Smooth muscle cell (in vitro differentiated cells): ENCODE measurements at regions not wholly inside any gene's neighbourhood (a gene's known extent, or its start where the extent isn't known, plus 50 kb on each side); places are given as distances from the start of the nearest gene placed in this dataset.

Experiments
- DNase-seq: peaks from one replicate; lab custom pipeline; 2025; ENCODE audit not compliant: unreplicated experiment; lab: John Stamatoyannopoulos, UW
- H2AFZ ChIP-seq: fragments of 200-600 bp; sonication (generic); 2 replicates; pipeline ENCODE4 v1.6.0; 2016; ENCODE audit warnings: antibody characterized with exemption, low read depth, mild to moderate bottlenecking
- H3F3A ChIP-seq: fragments of 200-600 bp; sonication (generic); 2 replicates; pipeline ENCODE4 v1.6.0; 2017; ENCODE audit warnings: antibody characterized with exemption, low read depth
- H3K27ac ChIP-seq: fragments of 200-600 bp; sonication (generic); 2 replicates; pipeline ENCODE4 v1.5.1; 2016; ENCODE audit warnings: low read depth, mild to moderate bottlenecking
- H3K27me3 ChIP-seq: fragments of 200-600 bp; sonication (generic); 2 replicates; pipeline ENCODE4 v1.6.1; 2016; ENCODE audit warnings: low read depth, mild to moderate bottlenecking
- H3K36me3 ChIP-seq: fragments of 200-600 bp; sonication (generic); 2 replicates; pipeline ENCODE4 v1.5.1; 2016; ENCODE audit warnings: low read depth
- H3K4me1 ChIP-seq: fragments of 200-600 bp; sonication (generic); 2 replicates; pipeline ENCODE4 v1.5.1; 2016; ENCODE audit warnings: low read depth
- H3K4me2 ChIP-seq: fragments of 200-600 bp; sonication (generic); 2 replicates; pipeline ENCODE4 v1.6.0; 2016; ENCODE audit warnings: mild to moderate bottlenecking
- H3K4me3 ChIP-seq: fragments of 200-600 bp; sonication (generic); 2 replicates; pipeline ENCODE4 v1.5.1; 2016; ENCODE audit warnings: mild to moderate bottlenecking
- H3K79me2 ChIP-seq: fragments of 200-600 bp; sonication (generic); 2 replicates; pipeline ENCODE4 v1.6.0; 2016; ENCODE audit warnings: low read depth, mild to moderate bottlenecking
- H3K9ac ChIP-seq: fragments of 200-600 bp; sonication (generic); 2 replicates; pipeline ENCODE4 v1.6.0; 2016; ENCODE audit warnings: low read depth
- H3K9me3 ChIP-seq: fragments of 200-600 bp; sonication (generic); replicated peaks from 2 replicates; pipeline ENCODE4 v1.5.1; 2016; ENCODE audit warnings: low read depth
- H4K20me1 ChIP-seq: fragments of 200-600 bp; sonication (generic); 2 replicates; pipeline ENCODE4 v1.6.0; 2016; ENCODE audit warnings: low read depth
- CTCF ChIP-seq: fragments of 200-600 bp; sonication (generic); IDR thresholded peaks from 2 replicates; pipeline ENCODE4 v1.5.1; 2017; ENCODE audit warnings: borderline replicate concordance, mild to moderate bottlenecking, antibody characterized with exemption; ENCODE audit not compliant: insufficient read depth, poor library complexity, severe bottlenecking
- WGBS: methylation state at CpG from one replicate; pipeline ENCODE4 v1.1.7; 2016; ENCODE audit warnings: low lambda C conversion rate; 5-methylcytosine and 5-hydroxymethylcytosine counted together

GRCh38 chr6:144345451-144345850, 60.3 kb downstream of the UTRN start:
- TF ChIP-seq CTCF: no peak

GRCh38 chr6:144346719-144347447, 61.7 kb downstream of the UTRN start:
- Histone ChIP-seq H3K36me3 (no peaks in the 10 kb centered on the region), H3K27ac (peak overlapping the region; percentile 22), H3K9me3 (no peaks in the 10 kb centered on the region), H4K20me1 (peaks cover 14% of the 10 kb centered on the region), H3K4me3 (no peak overlapping the region), H3K79me2 (peaks cover 19% of the 10 kb centered on the region), H3K4me1 (no peaks in the 10 kb centered on the region), H2AFZ (no peak overlapping the region), H3K27me3 (no peaks in the 10 kb centered on the region), H3F3A (no peaks in the 10 kb centered on the region), H3K4me2 (no peak overlapping the region), H3K9ac (no peak overlapping the region)
- no peak for DNase-seq
- TF ChIP-seq CTCF: no peak
- 78% methylated on average over 11 of the region's 11 CpGs for WGBS

More at GRCh38 chr6:144345451-144345850, 60.3 kb downstream of the UTRN start:
- Histone ChIP-seq H3K27me3 (no peaks in the 10 kb centered on the region), H3F3A (no peaks in the 10 kb centered on the region), H3K9me3 (no peaks in the 10 kb centered on the region), H3K4me2 (no peak overlapping the region), H2AFZ (no peak overlapping the region), H3K79me2 (peaks cover 17% of the 10 kb centered on the region), H3K4me3 (no peak overlapping the region), H4K20me1 (peaks cover 8% of the 10 kb centered on the region), H3K9ac (no peak overlapping the region), H3K4me1 (no peaks in the 10 kb centered on the region), H3K36me3 (no peaks in the 10 kb centered on the region), H3K27ac (no peak overlapping the region)
- 95% methylated on average over 4 of the region's 4 CpGs for WGBS
- DNase-seq: no peak

GRCh38 chr6:144347448-144347759, 62.3 kb downstream of the UTRN start:
- no peak for TF ChIP-seq CTCF
- H3K4me3 ChIP-seq: no peak overlapping the region
- no peak overlapping the region for H3K4me2 ChIP-seq
- no peaks in the 10 kb centered on the region for H3K27me3 ChIP-seq
- no peaks in the 10 kb centered on the region for H3K9me3 ChIP-seq
- H2AFZ ChIP-seq: no peak overlapping the region
- H3F3A ChIP-seq: no peaks in the 10 kb centered on the region
- no peak overlapping the region for H3K9ac ChIP-seq
- no peaks in the 10 kb centered on the region for H3K36me3 ChIP-seq
- H3K4me1 ChIP-seq: no peaks in the 10 kb centered on the region
- DNase-seq: no peak
- no peak overlapping the region for H3K27ac ChIP-seq
- peaks cover 19% of the 10 kb centered on the region for H4K20me1 ChIP-seq
- peaks cover 23% of the 10 kb centered on the region for H3K79me2 ChIP-seq

- no peak for DNase-seq
- no peak overlapping the region for H2AFZ ChIP-seq
- H4K20me1 ChIP-seq: peaks cover 21% of the 10 kb centered on the region
- no peaks in the 10 kb centered on the region for H3K27me3 ChIP-seq
- H3F3A ChIP-seq: no peaks in the 10 kb centered on the region
- no peak overlapping the region for H3K9ac ChIP-seq
- H3K4me1 ChIP-seq: no peaks in the 10 kb centered on the region
- H3K4me2 ChIP-seq: no peak overlapping the region
- H3K4me3 ChIP-seq: no peak overlapping the region
- WGBS: 87% methylated on average over 5 of the region's 5 CpGs
- peaks cover 20% of the 10 kb centered on the region for H3K79me2 ChIP-seq
- TF ChIP-seq CTCF: no peak
- H3K27ac ChIP-seq: no peak overlapping the region
- no peaks in the 10 kb centered on the region for H3K9me3 ChIP-seq
- H3K36me3 ChIP-seq: no peaks in the 10 kb centered on the region
Observed at GRCh38 chr6:144347933-144348332, 62.8 kb downstream of the UTRN start.
